OCI-LY1 (cell line): ENCODE measurements at regions not wholly inside any gene's neighbourhood (a gene's known extent, or its start where the extent isn't known, plus 50 kb on each side); places are given as distances from the start of the nearest gene placed in this dataset.

ENCODE experiments used
- EZH2 ChIP-seq: fragments of 200-600 bp; sonication (generic), shearing (Covaris generic); IDR thresholded peaks from 2 replicates; pipeline ENCODE4 v1.8.0; 2017; ENCODE audit warnings: borderline replicate concordance, mixed run types, mild to moderate bottlenecking, antibody characterized with exemption, low read length, moderate library complexity, mixed read lengths
- TF ChIP-seq, protein P1 (sequence below): fragments of 200-600 bp; sonication (generic), shearing (Covaris generic); IDR thresholded peaks from 2 replicates; pipeline ENCODE4 v1.5.1; 2017; ENCODE audit warnings: mild to moderate bottlenecking, antibody characterized with exemption, low read length, moderate library complexity, mixed read lengths

DNA sequence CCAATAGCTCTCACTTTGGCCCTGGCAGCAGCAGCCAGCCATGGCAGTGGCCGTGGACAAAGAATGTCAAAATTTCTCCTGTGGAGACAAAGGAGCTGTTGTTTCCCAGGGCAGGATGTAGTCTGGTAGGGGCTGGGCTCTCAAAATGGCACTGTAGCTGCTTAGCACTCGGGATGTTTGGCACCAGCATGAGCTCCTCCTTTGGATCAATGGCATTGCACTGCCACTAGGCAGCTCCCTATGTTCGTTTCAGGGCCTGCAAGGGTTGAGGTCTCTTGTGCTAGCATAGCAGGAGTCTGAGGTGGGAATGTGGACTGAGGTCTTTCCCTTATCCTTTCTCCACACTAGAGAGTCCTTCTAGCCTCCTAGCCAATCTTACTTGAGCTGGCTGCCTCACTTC is 948.8 kb upstream of the FAM98A start:
- TF ChIP-seq, protein P1, sequence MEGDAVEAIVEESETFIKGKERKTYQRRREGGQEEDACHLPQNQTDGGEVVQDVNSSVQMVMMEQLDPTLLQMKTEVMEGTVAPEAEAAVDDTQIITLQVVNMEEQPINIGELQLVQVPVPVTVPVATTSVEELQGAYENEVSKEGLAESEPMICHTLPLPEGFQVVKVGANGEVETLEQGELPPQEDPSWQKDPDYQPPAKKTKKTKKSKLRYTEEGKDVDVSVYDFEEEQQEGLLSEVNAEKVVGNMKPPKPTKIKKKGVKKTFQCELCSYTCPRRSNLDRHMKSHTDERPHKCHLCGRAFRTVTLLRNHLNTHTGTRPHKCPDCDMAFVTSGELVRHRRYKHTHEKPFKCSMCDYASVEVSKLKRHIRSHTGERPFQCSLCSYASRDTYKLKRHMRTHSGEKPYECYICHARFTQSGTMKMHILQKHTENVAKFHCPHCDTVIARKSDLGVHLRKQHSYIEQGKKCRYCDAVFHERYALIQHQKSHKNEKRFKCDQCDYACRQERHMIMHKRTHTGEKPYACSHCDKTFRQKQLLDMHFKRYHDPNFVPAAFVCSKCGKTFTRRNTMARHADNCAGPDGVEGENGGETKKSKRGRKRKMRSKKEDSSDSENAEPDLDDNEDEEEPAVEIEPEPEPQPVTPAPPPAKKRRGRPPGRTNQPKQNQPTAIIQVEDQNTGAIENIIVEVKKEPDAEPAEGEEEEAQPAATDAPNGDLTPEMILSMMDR, result no peak
- no peak for TF ChIP-seq EZH2
